ENCODE measurements at regions not wholly inside any gene's neighbourhood (a gene's known extent, or its start where the extent isn't known, plus 50 kb on each side); places are given as distances from the start of the nearest gene placed in this dataset.

- TF ChIP-seq CTCF (IDR thresholded peaks at IDR 0.05; ENCODE audit: borderline replicate concordance, extremely low read depth, low read length, poor library complexity, severe bottlenecking): no peak
- TF ChIP-seq EZH2 (IDR thresholded peaks at IDR 0.05; ENCODE audit: borderline replicate concordance, low read depth, low read length, severe bottlenecking): no peak
These were observed 138.6 kb upstream of the CAMK1G start for GRCh38 chr1:209444961-209445360.

Data from DND-41 (cell line).